Loucy (cell line): ENCODE measurements at regions not wholly inside any gene's neighbourhood (a gene's known extent, or its start where the extent isn't known, plus 50 kb on each side); places are given as distances from the start of the nearest gene placed in this dataset.

Source experiments
- CTCF ChIP-seq: fragments of 200-600 bp; sonication (generic); conservative IDR thresholded peaks from 2 replicates; pipeline ENCODE4 v1.5.1; 2014; ENCODE audit warnings: mild to moderate bottlenecking, antibody characterized with exemption, low read length
- EZH2phosphoT487 ChIP-seq: fragments of 200-600 bp; IDR thresholded peaks from 2 replicates; pipeline ENCODE4 v1.6.1; 2018; ENCODE audit warnings: antibody characterized with exemption, mild to moderate bottlenecking, moderate library complexity, borderline replicate concordance

- no peak for TF ChIP-seq CTCF
- TF ChIP-seq EZH2phosphoT487: no peak
Observed at GRCh38 chr9:12271421-12271891, 421.7 kb upstream of the TYRP1 start.
